ENCODE measurements at regions not wholly inside any gene's neighbourhood (a gene's known extent, or its start where the extent isn't known, plus 50 kb on each side); places are given as distances from the start of the nearest gene placed in this dataset.

DNA sequence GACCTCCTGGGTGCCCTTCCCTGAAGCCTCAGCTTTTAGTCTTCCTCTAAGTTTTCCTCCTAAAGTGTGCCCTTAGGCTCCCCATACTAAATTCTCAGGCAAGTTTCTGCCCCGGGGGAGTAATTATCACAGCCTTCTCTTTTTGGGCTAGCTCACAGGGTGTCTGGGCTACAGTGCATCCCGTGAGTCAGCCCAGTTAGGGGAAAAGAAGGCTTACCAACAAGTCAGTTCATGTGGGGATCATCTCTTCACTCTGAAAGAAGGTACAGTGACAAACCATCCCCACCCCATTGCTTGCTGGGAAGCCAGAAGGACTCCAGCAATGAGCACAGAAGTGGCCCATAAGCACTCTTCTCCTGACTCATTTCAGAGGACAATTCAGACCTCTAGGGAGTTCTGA lies 134.7 kb upstream of the FAM9C start:
- Histone ChIP-seq H4K8ac (ENCODE audit: low read depth in 2 of 2, low read length in 2 of 2) (no peak overlapping the region), H2AK9ac (replicated peaks; ENCODE audit: low read depth, low read length, poor library complexity) (no peak overlapping the region), H3K27me3 (ENCODE audit: control insufficient read depth, insufficient read depth, low read length) (no peaks in the 10 kb centered on the region), H2BK5ac (ENCODE audit: low read depth, low read length, poor library complexity, severe bottlenecking) (no peak overlapping the region), H3K4me1 (ENCODE audit: control insufficient read depth, insufficient read depth, low read length) (no peaks in the 10 kb centered on the region), H2BK15ac (ENCODE audit: low read depth, low read length) (no peak overlapping the region), H3K36me3 (ENCODE audit: control insufficient read depth, insufficient read depth, low read length) (no peaks in the 10 kb centered on the region), H4K5ac (ENCODE audit: low read depth, low read length) (no peak overlapping the region), H3K56ac (ENCODE audit: extremely low read depth, insufficient read depth, low read length) (no peak overlapping the region), H2BK120ac (ENCODE audit: low read depth, low read length) (no peak overlapping the region), H3K9me1 (ENCODE audit: insufficient read depth, low read length) (no peaks in the 10 kb centered on the region), H3K18ac (ENCODE audit: low read depth, low read length) (no peak overlapping the region), H4K91ac (ENCODE audit: insufficient read depth, low read depth, low read length) (no peak overlapping the region), H3K9me3 (ENCODE audit: control insufficient read depth, insufficient read depth, low read length) (no peaks in the 10 kb centered on the region), H3K4me2 (ENCODE audit: low read depth, low read length) (no peak overlapping the region), H3K4me3 (ENCODE audit: insufficient read depth, low read depth, low read length) (no peak overlapping the region), H2BK20ac (ENCODE audit: low read depth, low read length) (no peak overlapping the region), H3K23ac (ENCODE audit: low read depth, low read length) (no peak overlapping the region), H2AFZ (replicated peaks; ENCODE audit: low read length, poor library complexity) (no peak overlapping the region), H3K9ac (ENCODE audit: low read depth, low read length) (no peak overlapping the region), H2AK5ac (ENCODE audit: low read depth, low read length) (no peak overlapping the region), H3K27ac (ENCODE audit: insufficient read depth, low read length) (no peak overlapping the region), H4K20me1 (ENCODE audit: insufficient read depth, low read length) (no peaks in the 10 kb centered on the region), H3K79me1 (ENCODE audit: low read depth in 1 of 2, low read length in 2 of 2) (no peaks in the 10 kb centered on the region), H3K14ac (replicated peaks; ENCODE audit: low read depth, low read length) (no peak overlapping the region), H3K4ac (ENCODE audit: low read depth, low read length) (no peak overlapping the region; the same call in 1 of the 2 replicates)
- dilution Hi-C loops (cut with HindIII; ENCODE audit: low sequenced_read_pairs, unreplicated experiment), result no loop called here
- 30% methylated on average over 2 of the region's 2 CpGs; no CpG with 5 or more reads in 1 of the 2 experiments for WGBS, 2 experiments (ENCODE audit: extremely low coverage in 2 of 2, insufficient read length in 1 of 2)
- ChIA-PET CTCF (interaction anchor here (0.8 kb wide), 1 partner anchor 1008 kb away, joined by 3 read pairs; no protein-coding TSS in a partner anchor), POLR2A (ENCODE audit: unreplicated experiment) (no interaction called here)
- in situ Hi-C loops (cut with MboI; ENCODE audit: low sequenced_read_pairs), result no loop called here
- intact Hi-C loops (cut with micrococcal nuclease), result no loop called here
- ATAC-seq (ENCODE audit: low read depth), result no peak
- TF ChIP-seq, protein P1, sequence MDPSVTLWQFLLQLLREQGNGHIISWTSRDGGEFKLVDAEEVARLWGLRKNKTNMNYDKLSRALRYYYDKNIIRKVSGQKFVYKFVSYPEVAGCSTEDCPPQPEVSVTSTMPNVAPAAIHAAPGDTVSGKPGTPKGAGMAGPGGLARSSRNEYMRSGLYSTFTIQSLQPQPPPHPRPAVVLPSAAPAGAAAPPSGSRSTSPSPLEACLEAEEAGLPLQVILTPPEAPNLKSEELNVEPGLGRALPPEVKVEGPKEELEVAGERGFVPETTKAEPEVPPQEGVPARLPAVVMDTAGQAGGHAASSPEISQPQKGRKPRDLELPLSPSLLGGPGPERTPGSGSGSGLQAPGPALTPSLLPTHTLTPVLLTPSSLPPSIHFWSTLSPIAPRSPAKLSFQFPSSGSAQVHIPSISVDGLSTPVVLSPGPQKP (IDR thresholded peaks at IDR 0.05; ENCODE audit: borderline replicate concordance, low read depth, low read length), result no peak
- no peak for TF ChIP-seq CHD1 (IDR thresholded peaks at IDR 0.05; ENCODE audit: low read depth, low read length)
- TF ChIP-seq SMC3 (IDR thresholded peaks at IDR 0.05; ENCODE audit: low read depth, low read length), result no peak
- TF ChIP-seq RFX5 (IDR thresholded peaks at IDR 0.05; ENCODE audit: low read depth, low read length), result no peak
- TF ChIP-seq, protein P2, sequence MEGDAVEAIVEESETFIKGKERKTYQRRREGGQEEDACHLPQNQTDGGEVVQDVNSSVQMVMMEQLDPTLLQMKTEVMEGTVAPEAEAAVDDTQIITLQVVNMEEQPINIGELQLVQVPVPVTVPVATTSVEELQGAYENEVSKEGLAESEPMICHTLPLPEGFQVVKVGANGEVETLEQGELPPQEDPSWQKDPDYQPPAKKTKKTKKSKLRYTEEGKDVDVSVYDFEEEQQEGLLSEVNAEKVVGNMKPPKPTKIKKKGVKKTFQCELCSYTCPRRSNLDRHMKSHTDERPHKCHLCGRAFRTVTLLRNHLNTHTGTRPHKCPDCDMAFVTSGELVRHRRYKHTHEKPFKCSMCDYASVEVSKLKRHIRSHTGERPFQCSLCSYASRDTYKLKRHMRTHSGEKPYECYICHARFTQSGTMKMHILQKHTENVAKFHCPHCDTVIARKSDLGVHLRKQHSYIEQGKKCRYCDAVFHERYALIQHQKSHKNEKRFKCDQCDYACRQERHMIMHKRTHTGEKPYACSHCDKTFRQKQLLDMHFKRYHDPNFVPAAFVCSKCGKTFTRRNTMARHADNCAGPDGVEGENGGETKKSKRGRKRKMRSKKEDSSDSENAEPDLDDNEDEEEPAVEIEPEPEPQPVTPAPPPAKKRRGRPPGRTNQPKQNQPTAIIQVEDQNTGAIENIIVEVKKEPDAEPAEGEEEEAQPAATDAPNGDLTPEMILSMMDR (conservative IDR thresholded peaks at IDR 0.05; ENCODE audit: low read depth, low read length), result no peak
- TF ChIP-seq POLR2A (IDR thresholded peaks at IDR 0.05; ENCODE audit: low read depth, low read length), result no peak
- no peak for TF ChIP-seq RAD21 (IDR thresholded peaks at IDR 0.05; ENCODE audit: low read length)
- TF ChIP-seq, protein P3, sequence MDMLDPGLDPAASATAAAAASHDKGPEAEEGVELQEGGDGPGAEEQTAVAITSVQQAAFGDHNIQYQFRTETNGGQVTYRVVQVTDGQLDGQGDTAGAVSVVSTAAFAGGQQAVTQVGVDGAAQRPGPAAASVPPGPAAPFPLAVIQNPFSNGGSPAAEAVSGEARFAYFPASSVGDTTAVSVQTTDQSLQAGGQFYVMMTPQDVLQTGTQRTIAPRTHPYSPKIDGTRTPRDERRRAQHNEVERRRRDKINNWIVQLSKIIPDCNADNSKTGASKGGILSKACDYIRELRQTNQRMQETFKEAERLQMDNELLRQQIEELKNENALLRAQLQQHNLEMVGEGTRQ (IDR thresholded peaks at IDR 0.05; ENCODE audit: low read depth, low read length), result no peak
- TF ChIP-seq RCOR1 (IDR thresholded peaks at IDR 0.05; ENCODE audit: insufficient replicate concordance, low read length), result no peak
- TF ChIP-seq FOS (IDR thresholded peaks at IDR 0.05; ENCODE audit: low read depth, low read length), result no peak
- TF ChIP-seq MAZ (IDR thresholded peaks at IDR 0.05; ENCODE audit: borderline replicate concordance, low read depth, low read length), result no peak
- TF ChIP-seq MXI1 (IDR thresholded peaks at IDR 0.05; ENCODE audit: borderline replicate concordance, low read depth, low read length), result no peak
- TF ChIP-seq CEBPB (IDR thresholded peaks at IDR 0.05; ENCODE audit: low read depth, low read length), result no peak
- no peak for TF ChIP-seq BHLHE40 (IDR thresholded peaks at IDR 0.05; ENCODE audit: low read depth, low read length)
- no peak for TF ChIP-seq MAFK (IDR thresholded peaks at IDR 0.05; ENCODE audit: low read depth, low read length)
- no peak for TF ChIP-seq NFE2L2 (IDR thresholded peaks at IDR 0.05; ENCODE audit: low read depth, low read length)
- no TSS peak for BruUV-seq (replicated peaks)
- no peak for DNase-seq
